CD4-positive, alpha-beta T cell treated with Interleukin-2 at 100 ng/mL for 4 hours (primary cell): ENCODE measurements at regions not wholly inside any gene's neighbourhood (a gene's known extent, or its start where the extent isn't known, plus 50 kb on each side); places are given as distances from the start of the nearest gene placed in this dataset.

Source experiments
- DNase-seq: peaks from one replicate; pipeline ENCODE4 v3.0.0-alpha.2; 2020; ENCODE audit warnings: low spot score

DNA sequence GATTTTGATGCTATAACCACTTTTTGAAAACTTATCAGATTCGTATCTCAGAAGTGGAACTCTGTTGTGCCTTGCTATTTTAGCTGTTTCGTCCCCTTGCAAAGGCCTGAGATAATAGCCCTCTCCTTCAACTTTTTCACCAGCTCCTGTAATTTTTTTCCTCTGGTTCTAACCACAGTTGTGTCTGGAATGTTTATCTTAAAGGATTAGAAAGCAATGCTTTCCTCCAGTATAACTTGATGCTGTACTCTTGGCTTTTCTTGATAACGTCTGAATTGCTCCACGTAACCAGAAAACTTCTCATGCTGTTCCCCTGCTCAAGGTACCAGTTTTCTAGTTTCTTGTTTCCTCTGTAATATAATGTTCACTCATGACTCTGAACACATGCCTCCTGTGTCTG is 209.4 kb downstream of the DTWD2 start:
- DNase-seq: no peak

GRCh38 chr5:118777189-118777736 is 211.1 kb downstream of the DTWD2 start:
- DNase-seq: no peak

GRCh38 chr5:118776755-118777154 is 211.6 kb downstream of the DTWD2 start:
- no peak for DNase-seq

DNA sequence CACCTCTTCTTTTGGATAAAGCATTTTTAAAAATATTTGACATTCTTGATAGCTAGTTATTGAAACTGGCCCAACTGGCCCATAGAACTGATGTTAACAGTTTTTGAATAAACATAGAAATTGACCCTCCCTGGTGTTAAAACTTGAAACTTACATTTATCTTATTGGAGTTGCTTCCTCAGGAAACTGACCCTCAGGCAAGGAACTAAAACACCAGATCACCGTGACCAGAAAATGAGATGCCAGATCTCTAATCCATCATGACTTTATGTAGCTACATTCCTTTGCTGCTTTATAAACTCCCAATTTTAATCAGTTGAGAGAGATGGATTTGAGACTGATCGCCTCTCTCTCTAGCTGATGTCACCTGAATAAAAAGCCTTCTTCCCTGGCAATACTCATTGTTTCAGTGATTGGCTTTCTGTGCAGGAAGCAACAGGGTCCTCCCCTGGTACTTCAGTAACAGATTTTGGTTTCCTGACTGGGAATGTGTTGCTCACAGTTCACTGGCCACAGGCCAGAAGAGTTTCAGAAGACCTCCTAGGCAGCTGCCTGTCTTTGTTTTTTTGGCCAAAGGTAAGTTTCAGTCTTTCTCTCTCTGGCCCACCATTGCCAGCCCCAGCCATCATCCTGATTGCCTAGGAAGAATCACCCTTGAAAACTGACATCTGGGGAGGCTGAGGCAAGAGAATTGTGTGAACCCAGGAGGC is 212.4 kb downstream of the DTWD2 start:
- no peak for DNase-seq

DNA sequence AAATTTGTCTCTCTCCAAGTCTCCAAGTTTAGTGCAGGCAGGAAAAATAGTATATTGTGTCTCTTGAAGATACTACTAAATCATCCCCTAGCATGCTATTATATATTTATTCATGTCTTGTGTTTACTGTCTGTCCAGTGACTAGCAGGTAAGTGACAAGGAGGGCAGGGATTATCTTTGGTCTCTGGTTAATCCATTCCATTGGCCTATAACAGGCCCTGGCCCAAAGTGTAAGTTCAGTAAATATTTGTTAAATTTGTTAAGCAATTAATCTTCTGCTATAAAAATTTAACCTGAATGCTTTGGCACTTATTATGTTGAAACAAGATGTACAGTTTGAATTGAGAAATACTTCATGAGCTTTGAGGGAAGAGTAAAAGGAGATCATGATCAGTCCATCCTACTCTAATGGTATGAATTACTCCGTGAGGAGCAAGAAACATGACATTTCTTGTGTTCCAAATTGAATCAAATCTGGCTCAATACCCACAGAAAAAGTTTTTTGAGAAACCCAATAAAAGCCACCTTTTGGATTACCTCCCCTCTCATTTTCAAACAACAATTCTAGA is 219.7 kb downstream of the DTWD2 start:
- DNase-seq: no peak

GRCh38 chr5:118762291-118762690 is 226.1 kb downstream of the DTWD2 start:
- DNase-seq: no peak

- DNase-seq: no peak
These were observed 226.5 kb downstream of the DTWD2 start for GRCh38 chr5:118761814-118762213.

DNA sequence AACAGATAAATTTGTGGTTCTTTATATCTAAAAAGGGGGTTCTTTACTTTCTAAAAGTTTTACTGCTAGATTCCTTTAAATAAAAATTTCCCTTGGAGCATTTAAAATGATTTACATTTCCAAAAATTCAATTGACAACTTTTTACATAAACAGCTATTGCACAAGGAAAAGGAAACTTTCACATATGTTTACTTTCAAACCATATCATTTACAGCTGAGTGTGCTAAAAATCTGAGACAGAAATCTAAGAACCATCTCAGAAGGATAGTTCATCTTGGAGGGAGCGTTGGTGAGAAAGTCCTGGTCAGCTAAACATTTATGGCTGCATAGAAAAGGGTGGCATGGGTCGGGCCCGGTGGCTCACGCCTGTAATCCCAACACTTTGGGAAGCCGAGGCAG is 235.4 kb downstream of the DTWD2 start:
- no peak for DNase-seq

GRCh38 chr5:118736396-118736795 is 252.0 kb downstream of the DTWD2 start:
- DNase-seq: no peak

DNA sequence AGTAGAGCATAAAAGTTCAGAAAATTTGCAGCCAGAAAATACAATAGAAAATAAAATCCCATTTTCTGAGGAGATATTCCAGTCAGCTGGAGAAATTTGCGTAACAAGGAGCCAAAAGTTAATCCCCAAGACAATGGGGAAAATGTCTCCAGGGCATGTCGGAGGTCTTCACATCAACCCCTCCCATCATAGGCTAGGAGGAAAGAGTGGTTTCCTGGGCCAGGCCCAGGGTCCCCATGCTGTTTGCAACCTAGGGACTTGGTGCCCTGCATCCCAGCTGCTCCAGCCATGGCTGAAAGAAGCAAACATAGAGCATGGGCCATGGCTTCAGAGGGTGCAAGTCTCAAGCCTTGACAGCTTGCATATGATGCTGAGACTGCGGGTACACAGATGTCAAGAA is 255.0 kb downstream of the DTWD2 start:
- DNase-seq: no peak

- DNase-seq: no peak
These were observed 260.2 kb downstream of the DTWD2 start for GRCh38 chr5:118728191-118728590.

- no peak for DNase-seq
These were observed 261.5 kb downstream of the DTWD2 start for GRCh38 chr5:118726891-118727290.

GRCh38 chr5:118723021-118723338 is 265.4 kb downstream of the DTWD2 start:
- no peak for DNase-seq

DNA sequence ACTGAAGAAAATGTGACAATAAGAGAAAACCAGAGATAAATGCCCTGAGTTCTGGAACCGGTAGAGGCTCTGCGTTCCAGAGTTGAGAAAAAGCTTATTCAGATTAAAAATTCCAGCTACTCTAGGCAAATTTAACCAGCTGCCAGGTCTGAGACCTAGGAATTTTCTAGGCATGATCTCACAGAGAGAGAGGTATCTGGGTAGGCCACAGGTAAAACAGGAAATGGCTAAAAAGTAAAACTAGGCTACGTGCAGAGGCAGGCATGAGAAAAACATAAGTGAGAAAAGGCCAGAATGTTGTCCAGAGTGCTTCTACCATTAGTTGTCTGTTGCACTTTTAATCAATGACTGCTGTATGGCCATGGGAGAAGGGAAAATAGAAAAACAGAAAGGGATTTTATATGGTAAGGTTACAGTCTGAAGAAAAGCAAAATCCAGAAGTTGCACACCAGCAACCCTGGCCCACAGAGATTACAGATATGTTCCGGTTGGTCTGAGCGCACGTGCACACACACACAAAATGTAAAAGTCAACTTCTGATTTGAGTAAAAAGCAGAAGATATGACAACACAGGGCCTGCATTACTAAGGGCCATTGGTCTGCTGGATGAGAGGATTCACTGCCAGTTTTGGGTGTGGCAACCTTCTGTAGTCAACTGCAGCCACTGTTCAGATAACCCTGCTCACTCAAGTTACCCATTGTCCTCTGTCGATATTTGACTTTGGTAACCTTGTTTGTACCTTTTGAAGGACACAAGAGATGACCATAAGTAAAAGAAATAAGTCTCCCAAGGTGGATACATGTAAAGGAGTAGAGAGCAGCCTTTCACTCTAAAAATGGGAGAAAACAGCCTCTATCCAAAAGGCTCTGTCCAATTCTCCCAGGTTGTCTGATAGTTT is 266.0 kb downstream of the DTWD2 start:
- DNase-seq: no peak

- DNase-seq: no peak
These were observed 276.6 kb downstream of the DTWD2 start for GRCh38 chr5:118711727-118712126.

GRCh38 chr5:118705959-118706667 is 282.2 kb downstream of the DTWD2 start:
- DNase-seq: no peak

- DNase-seq: no peak
These were observed 285.1 kb downstream of the DTWD2 start for GRCh38 chr5:118703241-118703640.

DNA sequence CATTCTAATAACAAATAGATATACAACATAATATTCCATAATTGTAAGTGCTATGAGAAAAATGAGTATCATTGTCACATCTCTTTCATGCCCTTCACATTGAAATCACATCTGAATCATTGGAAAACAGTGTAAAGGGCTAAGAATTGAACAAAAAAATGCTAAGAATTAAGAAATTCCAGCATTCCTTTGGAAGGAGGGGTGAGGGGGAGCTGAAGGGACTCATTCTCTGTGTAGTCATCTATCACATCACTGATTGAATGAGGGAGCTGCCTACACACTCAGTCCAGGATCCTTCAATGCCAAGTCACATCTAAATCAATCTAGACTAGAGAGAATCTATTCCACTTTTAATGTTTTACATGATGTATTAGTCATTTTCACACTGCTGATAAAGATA is 286.6 kb downstream of the DTWD2 start:
- DNase-seq: no peak

DNA sequence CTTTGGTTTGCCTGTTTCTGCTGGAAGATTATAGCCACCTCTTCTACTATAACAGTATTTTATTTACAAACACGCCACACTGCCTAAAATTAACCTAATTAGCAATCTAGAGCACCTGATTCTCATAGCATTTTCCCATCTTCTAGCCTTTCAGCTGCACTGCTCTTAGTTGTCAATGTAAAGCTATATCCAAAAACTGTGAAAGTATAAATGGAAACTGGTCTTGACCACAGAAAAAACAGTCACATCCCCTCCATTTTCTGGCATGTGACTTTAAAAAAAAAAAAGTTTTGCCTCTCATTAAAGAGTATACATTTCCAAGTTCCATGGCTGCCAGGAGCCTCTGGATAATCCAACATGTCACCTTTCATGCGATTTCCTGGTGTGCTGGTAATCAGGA is 287.8 kb downstream of the DTWD2 start:
- no peak for DNase-seq

DNA sequence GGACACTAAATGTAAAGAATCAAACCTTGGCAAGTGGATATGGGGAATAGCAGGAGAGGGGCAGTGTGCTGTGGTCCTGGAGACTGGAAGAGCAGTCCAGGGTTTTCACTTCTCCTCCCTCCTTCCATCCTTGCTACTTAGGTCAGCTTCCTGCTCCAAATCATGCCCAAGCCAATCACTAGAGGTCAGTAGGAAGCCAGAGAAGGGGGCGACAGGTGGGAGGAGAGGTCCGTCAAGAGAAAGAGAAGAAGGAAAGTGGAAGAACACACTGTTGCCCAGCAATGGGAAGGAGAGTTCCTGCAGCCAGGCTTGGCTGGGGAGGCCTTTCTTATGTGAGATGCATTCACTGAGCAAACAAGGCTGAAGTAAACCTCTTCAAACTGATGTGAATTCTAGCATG is 289.6 kb downstream of the DTWD2 start:
- DNase-seq: no peak

- no peak for DNase-seq
These were observed 292.3 kb downstream of the DTWD2 start for GRCh38 chr5:118696076-118696475.

DNA sequence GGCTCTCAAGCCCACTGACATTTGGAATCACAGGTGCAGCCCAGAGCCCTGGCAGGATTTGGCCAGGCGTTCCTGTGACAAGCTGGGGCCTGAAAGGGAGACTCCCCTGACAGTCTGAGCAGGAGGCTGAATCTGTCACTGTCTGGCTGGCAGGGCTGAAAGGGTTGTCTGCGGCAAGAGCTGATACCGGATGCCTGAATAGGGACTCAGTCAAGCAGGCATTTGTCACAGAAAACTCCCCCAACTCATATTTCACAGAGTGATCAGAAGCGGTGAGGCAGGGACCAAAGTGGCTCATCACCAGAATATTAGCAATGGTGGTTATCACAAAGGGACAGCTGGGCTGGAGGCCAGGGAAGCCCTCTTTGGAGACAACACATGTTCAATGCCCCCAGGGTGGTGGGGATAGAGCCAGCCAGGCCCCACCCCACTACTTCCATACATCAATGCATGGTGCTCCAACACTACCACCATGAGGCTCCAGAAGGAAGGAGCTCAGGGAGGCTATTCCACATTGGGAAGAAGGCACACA is 295.5 kb downstream of the DTWD2 start:
- no peak for DNase-seq
